ENCODE measurements at regions not wholly inside any gene's neighbourhood (a gene's known extent, or its start where the extent isn't known, plus 50 kb on each side); places are given as distances from the start of the nearest gene placed in this dataset.

DNA sequence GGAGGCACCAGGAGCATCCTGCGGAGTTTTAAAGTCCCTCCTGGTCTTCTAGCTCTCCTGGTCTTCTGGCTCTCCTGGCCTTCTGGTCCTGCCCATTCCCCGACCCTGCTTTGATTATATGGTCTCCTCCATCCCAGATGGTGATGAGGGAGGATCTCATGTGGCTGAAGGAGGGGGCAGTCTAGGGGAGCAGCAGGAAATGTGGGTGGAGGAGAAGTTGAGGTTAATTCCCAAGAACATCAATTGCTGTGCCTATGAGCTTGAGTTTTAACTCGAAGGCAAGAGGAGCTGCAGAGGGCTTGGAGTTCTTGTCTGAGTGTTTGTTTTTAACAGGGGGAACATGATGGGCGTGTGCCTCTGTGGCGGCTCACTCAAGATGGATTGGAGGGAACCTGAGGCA, 408.8 kb downstream of the MATN1 start:
- DNase-seq (ENCODE audit: low spot score, unreplicated experiment), result no peak
- Mint-ChIP-seq H3K4me3 (ENCODE audit: low read depth) (no peak overlapping the region), H3K36me3 (ENCODE audit: insufficient read depth) (no peaks in the 10 kb centered on the region), H3K27me3 (peaks cover 17% of the 10 kb centered on the region), H3K4me1 (ENCODE audit: low read depth) (no peaks in the 10 kb centered on the region), H3K27ac (no peak overlapping the region), H3K9me3 (ENCODE audit: low read depth) (no peaks in the 10 kb centered on the region)
- TF ChIP-seq, protein P1, sequence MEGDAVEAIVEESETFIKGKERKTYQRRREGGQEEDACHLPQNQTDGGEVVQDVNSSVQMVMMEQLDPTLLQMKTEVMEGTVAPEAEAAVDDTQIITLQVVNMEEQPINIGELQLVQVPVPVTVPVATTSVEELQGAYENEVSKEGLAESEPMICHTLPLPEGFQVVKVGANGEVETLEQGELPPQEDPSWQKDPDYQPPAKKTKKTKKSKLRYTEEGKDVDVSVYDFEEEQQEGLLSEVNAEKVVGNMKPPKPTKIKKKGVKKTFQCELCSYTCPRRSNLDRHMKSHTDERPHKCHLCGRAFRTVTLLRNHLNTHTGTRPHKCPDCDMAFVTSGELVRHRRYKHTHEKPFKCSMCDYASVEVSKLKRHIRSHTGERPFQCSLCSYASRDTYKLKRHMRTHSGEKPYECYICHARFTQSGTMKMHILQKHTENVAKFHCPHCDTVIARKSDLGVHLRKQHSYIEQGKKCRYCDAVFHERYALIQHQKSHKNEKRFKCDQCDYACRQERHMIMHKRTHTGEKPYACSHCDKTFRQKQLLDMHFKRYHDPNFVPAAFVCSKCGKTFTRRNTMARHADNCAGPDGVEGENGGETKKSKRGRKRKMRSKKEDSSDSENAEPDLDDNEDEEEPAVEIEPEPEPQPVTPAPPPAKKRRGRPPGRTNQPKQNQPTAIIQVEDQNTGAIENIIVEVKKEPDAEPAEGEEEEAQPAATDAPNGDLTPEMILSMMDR (IDR thresholded peaks at IDR 0.05; ENCODE audit: unreplicated experiment), result no peak

DNA sequence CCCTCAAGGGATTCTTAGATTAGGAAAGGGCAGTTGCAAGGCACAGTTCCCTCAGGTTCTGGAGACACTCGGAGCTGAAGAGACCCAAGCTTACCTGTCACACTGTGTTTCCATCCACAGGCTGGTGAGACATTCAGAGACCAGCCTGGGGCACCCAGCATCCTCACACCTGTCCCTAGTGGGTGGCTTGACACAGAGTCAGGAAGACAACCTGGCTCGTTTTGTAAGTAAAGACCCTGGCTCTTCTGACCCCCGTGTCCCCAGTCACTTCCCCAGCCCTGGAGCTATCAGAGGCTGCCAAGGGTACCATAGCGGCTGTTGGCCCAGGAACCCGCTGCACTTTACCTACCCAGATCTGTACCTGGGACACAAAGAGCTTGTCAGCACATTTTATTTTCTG, 409.8 kb downstream of the MATN1 start:
- no peaks in the 10 kb centered on the region for H3K9me3 Mint-ChIP-seq (ENCODE audit: low read depth)

DNA sequence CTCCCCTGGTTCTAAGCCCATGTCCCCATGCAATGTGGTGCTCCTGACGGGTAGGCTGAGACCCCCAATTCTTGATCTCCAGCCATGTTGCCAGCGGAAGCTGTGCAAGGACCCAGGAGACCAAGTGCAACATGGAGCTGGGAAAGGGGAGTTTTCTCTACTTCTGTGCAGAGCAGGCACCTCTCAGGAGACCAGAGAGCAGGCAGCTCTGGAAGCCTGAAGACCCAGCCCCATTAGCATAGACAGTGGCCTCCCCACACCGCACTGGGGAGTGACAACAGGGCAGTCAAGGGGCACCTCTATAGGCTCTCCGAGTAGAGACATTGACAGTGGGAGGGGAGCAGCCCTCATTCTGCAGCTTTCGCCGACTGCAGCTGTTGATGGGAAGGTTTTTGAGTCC, 410.2 kb downstream of the MATN1 start:
- H3K27ac Mint-ChIP-seq, result no peak overlapping the region
- no peaks in the 10 kb centered on the region for H3K36me3 Mint-ChIP-seq (ENCODE audit: insufficient read depth)
- TF ChIP-seq, protein P1 (IDR thresholded peaks at IDR 0.05; ENCODE audit: unreplicated experiment), result no peak
- H3K4me3 Mint-ChIP-seq (ENCODE audit: low read depth), result no peak overlapping the region
- H3K9me3 Mint-ChIP-seq (ENCODE audit: low read depth), result no peaks in the 10 kb centered on the region
- DNase-seq (ENCODE audit: low spot score, unreplicated experiment), result no peak
- H3K4me1 Mint-ChIP-seq (ENCODE audit: low read depth), result no peaks in the 10 kb centered on the region
- peaks cover 17% of the 10 kb centered on the region for H3K27me3 Mint-ChIP-seq

More for the DNA sequence above, 409.8 kb downstream of the MATN1 start:
- H3K4me3 Mint-ChIP-seq (ENCODE audit: low read depth), result no peak overlapping the region
- H3K4me1 Mint-ChIP-seq (ENCODE audit: low read depth), result no peaks in the 10 kb centered on the region
- DNase-seq (ENCODE audit: low spot score, unreplicated experiment), result no peak
- no peak overlapping the region for H3K27ac Mint-ChIP-seq
- peaks cover 17% of the 10 kb centered on the region for H3K27me3 Mint-ChIP-seq
- no peaks in the 10 kb centered on the region for H3K36me3 Mint-ChIP-seq (ENCODE audit: insufficient read depth)
- TF ChIP-seq, protein P1 (IDR thresholded peaks at IDR 0.05; ENCODE audit: unreplicated experiment), result no peak

DNA sequence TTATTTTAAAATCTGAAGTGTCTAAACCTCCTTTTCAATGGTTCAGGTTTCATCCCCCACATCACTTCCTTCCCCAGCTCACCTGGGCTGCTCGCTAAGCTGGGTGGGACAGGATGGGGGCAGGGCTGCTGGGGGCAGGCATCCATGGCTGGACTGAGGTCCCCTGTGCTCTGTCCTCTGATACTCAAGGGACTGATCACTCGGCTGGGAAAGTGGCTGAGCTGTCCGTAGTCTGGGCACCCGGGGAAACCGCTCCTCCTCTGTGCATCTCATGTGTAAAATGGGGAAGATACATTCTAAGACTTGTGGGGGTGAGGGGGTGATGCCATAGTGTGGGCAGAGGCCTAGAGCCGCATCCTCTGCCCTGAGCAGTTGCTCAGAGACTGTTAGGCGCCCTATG, 411.2 kb downstream of the MATN1 start:
- H3K27ac Mint-ChIP-seq, result no peak overlapping the region
- no peak for DNase-seq (ENCODE audit: low spot score, unreplicated experiment)
- TF ChIP-seq, protein P1 (IDR thresholded peaks at IDR 0.05; ENCODE audit: unreplicated experiment), result no peak
- peaks cover 17% of the 10 kb centered on the region for H3K27me3 Mint-ChIP-seq
- no peaks in the 10 kb centered on the region for H3K9me3 Mint-ChIP-seq (ENCODE audit: low read depth)
- no peak overlapping the region for H3K4me3 Mint-ChIP-seq (ENCODE audit: low read depth)
- no peaks in the 10 kb centered on the region for H3K36me3 Mint-ChIP-seq (ENCODE audit: insufficient read depth)
- no peaks in the 10 kb centered on the region for H3K4me1 Mint-ChIP-seq (ENCODE audit: low read depth)

DNA sequence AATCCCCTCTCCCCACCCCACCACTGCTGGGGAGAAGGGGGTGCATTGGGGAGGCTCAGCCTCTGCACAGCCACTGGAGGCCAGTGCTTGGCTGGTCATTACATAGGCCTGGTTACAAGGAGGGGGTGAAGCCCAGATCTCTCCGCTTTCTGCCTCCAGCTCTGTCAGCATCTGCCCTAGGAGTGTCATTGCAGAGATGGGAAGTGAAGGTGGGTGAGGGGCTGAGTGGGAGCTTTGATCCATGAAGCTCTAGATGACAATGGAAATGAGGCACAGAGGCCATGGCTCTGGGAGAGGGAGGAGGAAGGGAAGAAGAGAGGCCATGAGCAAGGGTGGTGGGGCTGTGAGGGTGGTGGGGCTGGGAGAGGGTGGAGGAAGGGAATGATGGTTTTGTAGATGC, 411.6 kb downstream of the MATN1 start:
- peak; percentile 3 for DNase-seq (ENCODE audit: low spot score, unreplicated experiment)
- H3K4me1 Mint-ChIP-seq (ENCODE audit: low read depth), result no peaks in the 10 kb centered on the region
- TF ChIP-seq, protein P1 (IDR thresholded peaks at IDR 0.05; ENCODE audit: unreplicated experiment), result no peak
- no peak overlapping the region for H3K27ac Mint-ChIP-seq
- H3K9me3 Mint-ChIP-seq (ENCODE audit: low read depth), result no peaks in the 10 kb centered on the region
- H3K36me3 Mint-ChIP-seq (ENCODE audit: insufficient read depth), result no peaks in the 10 kb centered on the region
- peaks cover 17% of the 10 kb centered on the region for H3K27me3 Mint-ChIP-seq
- H3K4me3 Mint-ChIP-seq (ENCODE audit: low read depth), result no peak overlapping the region

Measured in progenitor cell of endocrine pancreas (in vitro differentiated cells).